ENCODE measurements at regions not wholly inside any gene's neighbourhood (a gene's known extent, or its start where the extent isn't known, plus 50 kb on each side); places are given as distances from the start of the nearest gene placed in this dataset.

GRCh38 chr4:111228874-111229273 lies 606.0 kb upstream of the PITX2 start:
- DNase-seq (ENCODE audit: low read depth) = peak; percentile 39
- no peak overlapping the region for H3K4me3 ChIP-seq (ENCODE audit: low read depth, low read length)

GRCh38 chr4:111230265-111230664 lies 607.4 kb upstream of the PITX2 start:
- DNase-seq (ENCODE audit: low read depth) = no peak
- TF ChIP-seq CTCF (IDR thresholded peaks at IDR 0.05; ENCODE audit: insufficient read depth, low read length) = no peak
- H3K4me3 ChIP-seq (ENCODE audit: low read depth, low read length) = no peak overlapping the region

More at GRCh38 chr4:111228874-111229273, 606.0 kb upstream of the PITX2 start:
- TF ChIP-seq CTCF (IDR thresholded peaks at IDR 0.05; ENCODE audit: insufficient read depth, low read length) = no peak

GRCh38 chr4:111231281-111231680 lies 608.4 kb upstream of the PITX2 start:
- no peak for DNase-seq (ENCODE audit: low read depth)
- no peak for TF ChIP-seq CTCF (IDR thresholded peaks at IDR 0.05; ENCODE audit: insufficient read depth, low read length)
- H3K4me3 ChIP-seq (ENCODE audit: low read depth, low read length) = no peak overlapping the region

- no peak for DNase-seq (ENCODE audit: low read depth)
- TF ChIP-seq CTCF (IDR thresholded peaks at IDR 0.05; ENCODE audit: insufficient read depth, low read length) = no peak
- H3K4me3 ChIP-seq (ENCODE audit: low read depth, low read length) = no peak overlapping the region
Observed at GRCh38 chr4:111234939-111235338, 612.1 kb upstream of the PITX2 start.

GRCh38 chr4:111263836-111264235 lies 641.0 kb upstream of the PITX2 start:
- DNase-seq (ENCODE audit: low read depth) = no peak
- H3K4me3 ChIP-seq (ENCODE audit: low read depth, low read length) = no peak overlapping the region
- no peak for TF ChIP-seq CTCF (IDR thresholded peaks at IDR 0.05; ENCODE audit: insufficient read depth, low read length)

- no peak overlapping the region for H3K4me3 ChIP-seq (ENCODE audit: low read depth, low read length)
- TF ChIP-seq CTCF (IDR thresholded peaks at IDR 0.05; ENCODE audit: insufficient read depth, low read length) = no peak
- no peak for DNase-seq (ENCODE audit: low read depth)
Observed at GRCh38 chr4:111266937-111267336, 644.1 kb upstream of the PITX2 start.

- no peak for DNase-seq (ENCODE audit: low read depth)
- H3K4me3 ChIP-seq (ENCODE audit: low read depth, low read length) = no peak overlapping the region
- no peak for TF ChIP-seq CTCF (IDR thresholded peaks at IDR 0.05; ENCODE audit: insufficient read depth, low read length)
Observed at GRCh38 chr4:111267786-111268185, 644.9 kb upstream of the PITX2 start.
